GM19023 (cell line): ENCODE measurements at regions not wholly inside any gene's neighbourhood (a gene's known extent, or its start where the extent isn't known, plus 50 kb on each side); places are given as distances from the start of the nearest gene placed in this dataset.
"Not testable (repeated sequence)": the region's sequence is repeated elsewhere in the genome, so short reads cannot be mapped to it uniquely, and the experiment has no call there.

Experiments used
- ATAC-seq: cut with Tn5 transposase; IDR thresholded peaks from one replicate; pipeline ENCODE4 v1.9.1; 2021; ENCODE audit warnings: mild to moderate bottlenecking, moderate library complexity; ENCODE audit not compliant: unreplicated experiment

DNA sequence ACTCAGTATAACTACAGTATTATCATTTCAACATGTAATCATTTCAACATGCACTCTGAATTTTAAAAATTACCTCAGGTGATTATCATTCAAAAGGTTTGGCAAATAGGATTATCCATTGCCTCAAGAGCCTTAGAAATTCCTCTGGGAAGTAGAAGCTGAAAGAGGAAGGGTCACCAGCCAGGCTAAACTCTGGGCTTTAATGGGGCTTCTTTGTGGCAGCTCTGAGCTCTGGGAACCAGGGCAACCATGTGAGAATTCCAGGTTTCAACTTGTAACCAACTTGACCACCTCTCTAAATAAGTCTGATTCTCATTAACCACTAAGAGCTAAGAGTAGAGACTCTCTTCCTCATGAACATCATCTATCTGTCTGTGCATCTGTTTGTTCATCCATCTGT is 117.2 kb upstream of the MED14 start:
- ATAC-seq: no peak

GRCh38 chrX:40853004-40853815 is 117.9 kb upstream of the MED14 start:
- ATAC-seq: no peak

DNA sequence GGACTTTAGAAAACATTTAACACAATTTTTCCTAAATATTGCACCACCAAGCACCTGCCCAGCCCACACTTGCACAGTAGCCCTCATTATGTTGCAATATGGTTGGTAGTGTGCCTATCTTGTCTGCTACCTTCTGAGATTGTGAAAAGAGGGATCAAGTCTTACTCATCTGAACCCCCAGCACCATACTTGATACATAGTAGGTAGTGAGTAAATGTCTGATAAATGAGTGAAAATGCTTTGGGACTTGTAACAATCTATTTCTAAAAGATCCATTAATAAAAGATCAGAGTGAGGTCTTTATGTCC is 118.4 kb upstream of the MED14 start:
- ATAC-seq: no peak

DNA sequence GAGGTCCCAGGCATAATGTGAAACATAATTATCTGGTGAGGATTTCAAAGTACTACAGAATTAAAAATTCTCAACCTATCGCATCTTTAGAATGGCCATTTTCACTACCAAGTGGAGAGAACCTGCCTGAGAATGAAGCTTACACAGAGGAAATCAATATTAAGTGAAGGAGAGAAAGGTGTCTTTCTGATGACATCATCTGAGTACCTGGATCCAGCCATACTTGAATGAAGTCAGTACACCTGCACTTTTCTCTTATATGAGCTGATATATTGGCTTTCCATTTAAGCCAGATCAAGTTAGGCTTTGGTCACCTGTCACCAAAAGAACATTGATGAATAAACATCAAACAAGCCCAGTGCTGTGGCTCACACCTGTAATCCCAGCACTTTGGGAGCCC is 118.9 kb upstream of the MED14 start:
- ATAC-seq: no peak

DNA sequence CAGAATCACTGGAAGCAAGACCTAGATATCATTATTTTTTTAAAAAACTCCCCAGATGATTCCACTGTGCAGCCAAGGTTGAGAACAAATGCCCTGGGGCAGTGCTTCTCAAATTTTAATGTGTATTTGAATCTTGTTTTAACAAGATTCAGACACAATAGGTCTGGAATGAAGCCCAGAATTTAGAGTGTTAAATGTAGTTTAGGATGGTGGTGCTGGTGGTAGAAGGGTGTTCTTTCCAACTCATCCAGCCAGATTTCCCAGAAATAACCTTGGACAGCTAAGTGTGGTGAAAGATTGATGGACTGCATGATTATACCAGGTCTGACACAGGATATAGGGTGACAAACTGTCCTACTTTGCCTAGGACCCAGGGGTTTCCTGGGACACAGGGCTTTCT is 120.1 kb upstream of the MED14 start:
- no peak for ATAC-seq

DNA sequence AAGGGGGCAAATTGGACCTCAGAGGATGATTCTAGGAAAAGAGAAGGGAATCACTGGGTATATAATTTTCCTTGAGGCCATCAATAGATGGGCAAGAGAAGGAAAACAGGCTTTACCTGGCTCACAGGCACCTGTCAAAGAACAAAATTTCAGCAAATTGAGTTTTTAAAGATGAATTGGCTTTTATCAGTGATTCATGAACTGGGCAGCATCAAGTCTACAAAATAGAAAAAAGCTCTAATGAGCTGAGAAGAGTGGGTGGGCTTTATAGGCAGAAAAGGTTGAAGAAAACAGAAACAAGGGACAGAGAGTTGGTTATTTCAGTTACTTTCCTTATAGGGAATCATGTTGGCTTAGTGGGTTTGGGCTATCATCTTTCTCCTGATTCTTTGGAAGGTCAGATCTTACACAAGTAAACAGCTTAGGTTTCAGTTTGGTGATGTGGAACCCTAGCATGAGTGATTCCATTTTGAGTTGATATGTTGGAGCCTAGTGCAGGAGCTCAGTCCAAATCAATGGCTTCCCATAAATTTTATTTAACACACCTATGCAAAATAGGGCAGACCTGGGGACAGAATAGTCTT is 120.7 kb upstream of the MED14 start:
- ATAC-seq: no peak

DNA sequence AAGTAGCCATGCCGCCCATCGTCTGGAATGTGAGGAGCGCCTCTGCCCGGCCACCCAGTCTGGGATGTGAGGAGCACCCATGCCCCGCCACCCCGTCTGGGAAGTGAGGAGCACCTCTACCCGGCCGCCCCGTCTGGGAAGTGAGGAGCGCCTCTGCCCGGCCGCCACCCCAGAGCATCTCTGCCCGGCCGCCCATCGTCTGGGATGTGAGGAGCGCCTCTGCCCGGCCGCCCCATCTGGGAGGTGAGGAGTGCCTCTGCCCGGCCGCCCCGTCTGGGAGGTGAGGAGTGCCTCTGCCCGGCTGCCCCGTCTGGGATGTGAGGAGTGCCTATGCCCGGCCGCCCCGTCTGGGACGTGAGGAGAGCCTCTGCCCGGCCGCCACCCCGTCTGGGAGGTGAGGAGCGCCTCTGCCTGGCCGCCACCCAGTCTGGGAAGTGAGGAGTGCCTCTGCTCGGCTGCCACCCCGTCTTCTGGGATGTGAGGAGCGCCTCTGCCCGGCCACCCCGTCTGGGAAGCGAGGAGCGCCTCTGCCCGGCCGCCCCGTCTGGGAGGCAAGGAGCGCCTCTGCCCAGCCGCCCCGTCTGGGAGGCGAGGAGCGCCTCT is 126.7 kb upstream of the MED14 start:
- ATAC-seq: not testable (repeated sequence)

DNA sequence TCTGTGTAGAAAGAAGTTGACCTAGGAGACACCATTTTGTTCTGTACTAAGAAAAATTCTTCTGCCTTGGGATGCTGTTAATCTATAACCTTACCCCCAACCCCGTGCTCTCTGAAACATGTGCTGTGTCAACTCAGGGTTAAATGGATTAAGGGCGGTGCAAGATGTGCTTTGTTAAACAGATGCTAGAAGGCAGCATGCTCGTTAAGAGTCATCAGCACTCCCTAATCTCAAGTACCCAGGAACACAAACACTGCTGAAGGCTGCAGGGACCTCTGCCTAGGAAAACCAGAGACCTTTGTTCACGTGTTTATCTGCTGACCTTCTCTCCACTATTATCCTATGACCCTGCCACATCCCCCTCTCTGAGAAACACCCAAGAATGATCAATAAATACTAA is 127.9 kb upstream of the MED14 start:
- not testable (repeated sequence) for ATAC-seq

GRCh38 chrX:40863671-40864070 is 128.3 kb upstream of the MED14 start:
- ATAC-seq: no peak

DNA sequence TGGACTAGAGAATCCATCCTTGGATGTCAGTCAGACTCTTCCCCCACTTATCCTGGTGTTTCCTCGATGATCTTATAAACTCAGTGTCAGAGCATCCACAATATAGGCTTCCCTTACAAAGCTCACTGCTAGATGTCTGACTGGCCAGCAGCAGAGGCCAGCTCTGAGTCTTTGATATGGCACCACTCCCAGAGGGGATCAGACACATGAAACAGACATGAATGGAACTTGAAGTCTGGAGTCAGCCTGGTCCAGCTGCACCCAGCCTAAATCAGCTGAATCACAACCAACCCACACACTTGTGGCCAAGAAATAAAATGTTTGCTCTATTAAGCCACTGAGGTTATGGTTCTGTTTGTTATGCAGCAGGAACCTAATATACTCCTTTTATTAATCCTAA is 129.6 kb upstream of the MED14 start:
- ATAC-seq: no peak

DNA sequence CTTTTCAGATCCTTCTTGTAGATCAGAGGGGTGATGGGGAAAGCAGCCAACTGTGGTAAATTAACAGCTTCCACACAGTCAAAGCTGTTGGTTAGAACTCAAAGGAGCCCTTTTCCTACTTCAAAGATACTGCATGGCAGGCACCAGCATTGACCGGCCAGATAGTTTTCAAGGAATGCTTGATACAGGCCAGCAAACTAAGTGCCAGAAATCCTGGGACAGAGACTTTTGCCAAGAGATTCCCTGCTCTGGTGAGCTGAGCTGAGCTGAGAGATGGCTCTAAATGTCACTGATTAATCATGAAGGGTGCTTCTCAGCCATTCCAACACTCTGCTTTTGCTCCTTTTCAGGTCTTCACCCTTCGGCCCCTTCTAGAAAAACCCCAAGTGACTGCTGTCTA is 131.6 kb upstream of the MED14 start:
- ATAC-seq: no peak

DNA sequence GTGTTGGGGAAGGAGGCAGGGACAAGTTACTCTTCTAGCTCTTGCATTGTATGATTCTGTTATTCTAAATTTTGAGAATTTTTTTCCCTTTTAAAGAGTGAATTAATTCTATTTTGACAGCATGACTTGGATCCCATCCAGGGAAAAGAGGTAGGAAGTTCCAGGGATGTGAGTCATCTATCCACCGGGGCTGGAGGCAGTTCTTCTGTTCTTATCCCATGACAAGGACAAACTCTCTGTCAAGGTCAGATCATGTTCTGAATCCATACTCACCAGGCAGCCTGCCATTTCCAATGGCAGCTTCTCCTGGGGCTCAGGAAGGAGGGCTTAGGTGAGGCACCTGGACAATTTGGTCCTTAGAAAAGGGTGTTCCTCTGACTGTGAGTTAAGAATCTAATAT is 132.0 kb upstream of the MED14 start:
- no peak for ATAC-seq

GRCh38 chrX:40868868-40869267 is 133.5 kb upstream of the MED14 start:
- no peak for ATAC-seq

GRCh38 chrX:40870982-40871381 is 135.6 kb upstream of the MED14 start:
- not testable (repeated sequence) for ATAC-seq

GRCh38 chrX:40871385-40872082 is 136.2 kb upstream of the MED14 start:
- peak; percentile 85 for ATAC-seq

DNA sequence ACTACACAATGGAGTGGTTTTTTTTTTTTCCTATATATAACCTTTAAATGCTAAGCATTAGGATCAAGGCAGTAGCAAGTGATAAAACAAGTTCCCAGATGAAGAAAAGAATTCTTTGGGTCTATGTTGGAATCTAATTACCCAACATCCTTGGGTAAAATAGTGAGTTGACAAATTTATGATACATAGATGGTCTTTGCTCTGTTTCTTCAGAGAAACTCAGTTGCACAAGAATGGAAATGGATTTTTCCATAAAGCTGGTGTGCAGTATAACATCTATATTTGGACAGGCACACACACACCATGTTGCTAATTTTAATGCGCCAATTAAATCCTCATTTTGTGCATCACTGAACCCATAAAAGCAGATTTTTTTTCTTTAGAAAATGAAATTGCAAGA is 137.0 kb upstream of the MED14 start:
- no peak for ATAC-seq

GRCh38 chrX:40875476-40875875 is 140.1 kb upstream of the MED14 start:
- ATAC-seq: no peak

GRCh38 chrX:40877887-40878286 is 142.5 kb upstream of the MED14 start:
- no peak for ATAC-seq

DNA sequence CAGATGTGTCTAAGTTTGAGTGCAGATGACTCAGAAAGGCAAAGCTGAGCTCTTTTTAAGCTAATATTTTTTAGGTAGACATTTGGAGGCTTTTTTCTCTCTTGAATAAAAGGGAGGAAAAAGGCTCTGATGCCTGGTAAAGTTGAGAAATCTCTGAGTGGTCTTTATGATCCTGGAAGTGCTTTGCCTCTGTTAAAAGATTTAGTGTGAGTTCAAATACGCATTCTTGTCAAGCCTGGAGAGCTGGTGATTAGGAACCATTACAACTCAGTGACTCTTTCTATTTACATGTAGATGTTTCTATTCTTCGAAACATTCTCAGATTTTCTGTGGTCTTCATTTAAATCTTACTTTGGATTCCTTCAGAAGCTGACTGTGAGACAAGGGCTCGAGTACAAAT is 143.4 kb upstream of the MED14 start:
- no peak for ATAC-seq

DNA sequence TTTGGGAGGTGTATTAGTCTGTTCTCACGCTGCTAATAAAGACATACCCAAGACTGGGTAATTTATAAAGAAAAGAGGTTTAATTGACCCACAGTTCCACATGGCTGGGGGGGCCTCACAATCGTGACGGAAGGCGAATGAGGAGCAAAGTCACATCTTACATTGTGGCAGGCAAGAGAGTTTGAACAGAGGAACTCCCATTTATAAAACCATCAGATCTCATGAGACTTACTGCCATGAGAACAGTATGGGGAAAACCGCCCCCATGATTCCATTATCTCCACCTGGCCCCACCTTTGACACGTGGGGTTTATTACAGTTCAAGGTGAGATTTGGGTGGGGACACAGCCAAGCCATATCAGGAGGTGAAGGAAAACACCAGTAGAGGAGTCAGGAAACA is 143.8 kb upstream of the MED14 start:
- ATAC-seq: not testable (repeated sequence)

DNA sequence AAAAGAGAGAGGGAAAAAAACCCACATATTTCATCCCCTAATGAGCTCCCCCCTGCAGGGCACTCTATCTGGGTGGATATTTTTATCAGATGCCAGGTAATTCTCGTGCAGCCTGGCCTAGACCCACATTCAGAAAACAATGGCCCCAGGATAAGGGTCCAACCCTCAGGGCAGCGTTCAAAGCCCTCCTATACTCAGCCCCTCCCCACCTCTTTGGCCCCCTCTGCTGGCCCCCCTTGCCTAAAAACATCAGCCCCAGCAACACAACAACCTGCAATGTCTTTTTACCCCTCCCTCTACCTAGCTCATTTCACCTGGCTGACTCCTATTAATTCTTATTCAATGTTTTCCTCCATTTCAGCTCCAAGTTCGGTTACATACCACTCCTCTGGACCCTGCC is 145.4 kb upstream of the MED14 start:
- ATAC-seq: no peak
